ENCODE measurements at regions not wholly inside any gene's neighbourhood (a gene's known extent, or its start where the extent isn't known, plus 50 kb on each side); places are given as distances from the start of the nearest gene placed in this dataset.

- no peak overlapping the region for H3K4me3 ChIP-seq (ENCODE audit: low read length)
- DNase-seq (no peak), ATAC-seq (no peak)
- no peak overlapping the region for H3K27ac ChIP-seq (ENCODE audit: low read length)
- H3K27me3 ChIP-seq (ENCODE audit: control insufficient read depth, insufficient read depth): no peaks in the 10 kb centered on the region
- no peaks in the 10 kb centered on the region for H3K9me3 ChIP-seq (ENCODE audit: control insufficient read depth, low read length)
- intact Hi-C loops (cut with DNase I): no loop called here
- WGBS: 56% methylated on average over 5 of the region's 5 CpGs
- peaks cover 4% of the 10 kb centered on the region for H3K4me1 ChIP-seq (ENCODE audit: control insufficient read depth, insufficient read depth, low read length)
Measured at GRCh38 chr5:73297430-73297829, 124.4 kb downstream of the TMEM174 start.

GRCh38 chr5:73296772-73297171 lies 123.8 kb downstream of the TMEM174 start:
- H3K4me3 ChIP-seq (ENCODE audit: low read length): no peak overlapping the region
- 36% methylated on average over 4 of the region's 4 CpGs for WGBS
- no peak for ATAC-seq
- H3K27ac ChIP-seq (ENCODE audit: low read length): no peak overlapping the region
- H3K27me3 ChIP-seq (ENCODE audit: control insufficient read depth, insufficient read depth): no peaks in the 10 kb centered on the region
- no peak for DNase-seq
- intact Hi-C loops (cut with DNase I): no loop called here
- H3K9me3 ChIP-seq (ENCODE audit: control insufficient read depth, low read length): no peaks in the 10 kb centered on the region
- peaks cover 4% of the 10 kb centered on the region for H3K4me1 ChIP-seq (ENCODE audit: control insufficient read depth, insufficient read depth, low read length)

GRCh38 chr5:73295921-73296320 lies 122.9 kb downstream of the TMEM174 start:
- no peaks in the 10 kb centered on the region for H3K9me3 ChIP-seq (ENCODE audit: control insufficient read depth, low read length)
- WGBS: 48% methylated on average over 4 of the region's 4 CpGs
- DNase-seq (no peak), ATAC-seq (no peak)
- H3K4me1 ChIP-seq (ENCODE audit: control insufficient read depth, insufficient read depth, low read length): peaks cover 4% of the 10 kb centered on the region
- no peaks in the 10 kb centered on the region for H3K27me3 ChIP-seq (ENCODE audit: control insufficient read depth, insufficient read depth)
- intact Hi-C loops (cut with DNase I): no loop called here
- H3K27ac ChIP-seq (ENCODE audit: low read length): no peak overlapping the region
- no peak overlapping the region for H3K4me3 ChIP-seq (ENCODE audit: low read length)

GRCh38 chr5:73295447-73295846 lies 122.5 kb downstream of the TMEM174 start:
- Histone ChIP-seq H3K4me1 (ENCODE audit: control insufficient read depth, insufficient read depth, low read length) (peaks cover 4% of the 10 kb centered on the region), H3K27ac (ENCODE audit: low read length) (no peak overlapping the region), H3K4me3 (ENCODE audit: low read length) (no peak overlapping the region), H3K9me3 (ENCODE audit: control insufficient read depth, low read length) (no peaks in the 10 kb centered on the region), H3K27me3 (ENCODE audit: control insufficient read depth, insufficient read depth) (no peaks in the 10 kb centered on the region)
- DNase-seq (no peak), ATAC-seq (no peak)
- intact Hi-C loops (cut with DNase I): no loop called here
- 77% methylated on average over 2 of the region's 2 CpGs for WGBS

GRCh38 chr5:73292816-73293459 lies 119.9 kb downstream of the TMEM174 start:
- no peak for DNase-seq
- Histone ChIP-seq H3K4me1 (ENCODE audit: control insufficient read depth, insufficient read depth, low read length) (no peaks in the 10 kb centered on the region), H3K27me3 (ENCODE audit: control insufficient read depth, insufficient read depth) (no peaks in the 10 kb centered on the region), H3K4me3 (ENCODE audit: low read length) (no peak overlapping the region), H3K9me3 (ENCODE audit: control insufficient read depth, low read length) (no peaks in the 10 kb centered on the region), H3K27ac (ENCODE audit: low read length) (no peak overlapping the region)
- 79% methylated on average over 7 of the region's 7 CpGs for WGBS
- no peak for ATAC-seq
- intact Hi-C loops (cut with DNase I): no loop called here

- intact Hi-C loops (cut with DNase I): no loop called here
- Histone ChIP-seq H3K27me3 (ENCODE audit: control insufficient read depth, insufficient read depth) (no peaks in the 10 kb centered on the region), H3K9me3 (ENCODE audit: control insufficient read depth, low read length) (no peaks in the 10 kb centered on the region), H3K4me1 (ENCODE audit: control insufficient read depth, insufficient read depth, low read length) (no peaks in the 10 kb centered on the region), H3K27ac (ENCODE audit: low read length) (no peak overlapping the region), H3K4me3 (ENCODE audit: low read length) (no peak overlapping the region)
- WGBS: 86% methylated on average over 7 of the region's 7 CpGs
- no peak for DNase-seq
- no peak for ATAC-seq
Measured at GRCh38 chr5:73291873-73292272, 118.9 kb downstream of the TMEM174 start.

GRCh38 chr5:73290242-73290641 lies 117.2 kb downstream of the TMEM174 start:
- WGBS: 67% methylated on average over 3 of the region's 3 CpGs
- no peaks in the 10 kb centered on the region for H3K27me3 ChIP-seq (ENCODE audit: control insufficient read depth, insufficient read depth)
- H3K4me1 ChIP-seq (ENCODE audit: control insufficient read depth, insufficient read depth, low read length): no peaks in the 10 kb centered on the region
- H3K27ac ChIP-seq (ENCODE audit: low read length): no peak overlapping the region
- intact Hi-C loops (cut with DNase I): no loop called here
- DNase-seq (no peak), ATAC-seq (no peak)
- no peaks in the 10 kb centered on the region for H3K9me3 ChIP-seq (ENCODE audit: control insufficient read depth, low read length)
- no peak overlapping the region for H3K4me3 ChIP-seq (ENCODE audit: low read length)

- no peaks in the 10 kb centered on the region for H3K4me1 ChIP-seq (ENCODE audit: control insufficient read depth, insufficient read depth, low read length)
- intact Hi-C loops (cut with DNase I): no loop called here
- no peak for DNase-seq
- H3K4me3 ChIP-seq (ENCODE audit: low read length): no peak overlapping the region
- H3K27ac ChIP-seq (ENCODE audit: low read length): no peak overlapping the region
- no peaks in the 10 kb centered on the region for H3K9me3 ChIP-seq (ENCODE audit: control insufficient read depth, low read length)
- no peaks in the 10 kb centered on the region for H3K27me3 ChIP-seq (ENCODE audit: control insufficient read depth, insufficient read depth)
- ATAC-seq: no peak
- 71% methylated on average over 6 of the region's 6 CpGs for WGBS
Measured at GRCh38 chr5:73288803-73289720, 116.1 kb downstream of the TMEM174 start.

- Histone ChIP-seq H3K4me1 (ENCODE audit: control insufficient read depth, insufficient read depth, low read length) (no peaks in the 10 kb centered on the region), H3K9me3 (ENCODE audit: control insufficient read depth, low read length) (no peaks in the 10 kb centered on the region), H3K4me3 (ENCODE audit: low read length) (no peak overlapping the region), H3K27ac (ENCODE audit: low read length) (no peak overlapping the region), H3K27me3 (ENCODE audit: control insufficient read depth, insufficient read depth) (no peaks in the 10 kb centered on the region)
- intact Hi-C loops (cut with DNase I): no loop called here
- no peak for DNase-seq
- ATAC-seq: no peak
- WGBS: 78% methylated on average over 1 of the region's 1 CpG
Measured at GRCh38 chr5:73286896-73287295, 113.9 kb downstream of the TMEM174 start.

GRCh38 chr5:73284985-73285384 lies 112.0 kb downstream of the TMEM174 start:
- H3K4me3 ChIP-seq (ENCODE audit: low read length): no peak overlapping the region
- ATAC-seq: no peak
- H3K9me3 ChIP-seq (ENCODE audit: control insufficient read depth, low read length): no peaks in the 10 kb centered on the region
- intact Hi-C loops (cut with DNase I): no loop called here
- H3K4me1 ChIP-seq (ENCODE audit: control insufficient read depth, insufficient read depth, low read length): peaks cover 2% of the 10 kb centered on the region
- no peak overlapping the region for H3K27ac ChIP-seq (ENCODE audit: low read length)
- DNase-seq: no peak
- no peaks in the 10 kb centered on the region for H3K27me3 ChIP-seq (ENCODE audit: control insufficient read depth, insufficient read depth)
- WGBS: 62% methylated on average over 3 of the region's 3 CpGs

- WGBS: 59% methylated on average over 7 of the region's 7 CpGs
- Histone ChIP-seq H3K27ac (ENCODE audit: low read length) (no peak overlapping the region), H3K9me3 (ENCODE audit: control insufficient read depth, low read length) (no peaks in the 10 kb centered on the region), H3K4me3 (ENCODE audit: low read length) (no peak overlapping the region), H3K27me3 (ENCODE audit: control insufficient read depth, insufficient read depth) (no peaks in the 10 kb centered on the region), H3K4me1 (ENCODE audit: control insufficient read depth, insufficient read depth, low read length) (peaks cover 2% of the 10 kb centered on the region)
- intact Hi-C loops (cut with DNase I): no loop called here
- DNase-seq: no peak
- ATAC-seq: peak in 1 of 2 donors; percentile 22
Measured at GRCh38 chr5:73284220-73284795, 111.3 kb downstream of the TMEM174 start.

Data from right cardiac atrium (tissue), 5 donors.